OCI-LY7 (cell line): ENCODE measurements at regions not wholly inside any gene's neighbourhood (a gene's known extent, or its start where the extent isn't known, plus 50 kb on each side); places are given as distances from the start of the nearest gene placed in this dataset.

Experiments
- BruUV-seq: library from RNA; stranded (reverse); fragments of 400-500 nt; replicated peaks from 2 replicates; lab custom pipeline; 2021; lab: Mats Ljungman, UMichigan
- CTCF ChIA-PET: fragments of 300-600 bp; sonication (Branson Sonifier 250); formaldehyde crosslinking; loops from one replicate; lab custom pipeline; 2022; ENCODE audit warnings: antibody characterized with exemption; ENCODE audit not compliant: unreplicated experiment; lab: Charles Lee
- POLR2A ChIA-PET: fragments of 300-600 bp; sonication (Branson Sonifier 250); formaldehyde crosslinking; loops from one replicate; lab custom pipeline; 2022; ENCODE audit warnings: antibody characterized with exemption; lab: Charles Lee
- DNase-seq: peaks from one replicate; pipeline ENCODE4 v3.0.0-alpha.2; 2015; ENCODE audit warnings: low spot score
- H2AFZ ChIP-seq: fragments of 200-600 bp; sonication (generic), shearing (Covaris generic); 2 replicates; pipeline ENCODE4 v1.6.1; 2014; ENCODE audit warnings: mild to moderate bottlenecking, antibody characterized with exemption, low read length, moderate library complexity
- H3K27ac ChIP-seq: fragments of 200-600 bp; sonication (generic); 2 replicates; pipeline ENCODE4 v1.5.1; 2014; ENCODE audit warnings: mixed run types, low read depth, mild to moderate bottlenecking, moderate library complexity, low read length, inconsistent platforms; ENCODE audit not compliant: poor library complexity, severe bottlenecking
- H3K36me3 ChIP-seq: fragments of 200-600 bp; sonication (generic); 2 replicates; pipeline ENCODE4 v1.6.1; 2014; ENCODE audit warnings: mild to moderate bottlenecking, antibody characterized with exemption, low read length, moderate library complexity, mixed read lengths; ENCODE audit not compliant: insufficient read depth
- H3K4me1 ChIP-seq: fragments of 200-600 bp; sonication (generic); 2 replicates; pipeline ENCODE4 v1.5.1; 2014; ENCODE audit warnings: mild to moderate bottlenecking, low read length; ENCODE audit not compliant: insufficient read depth, poor library complexity, severe bottlenecking
- H3K4me2 ChIP-seq: fragments of 200-600 bp; sonication (generic); 2 replicates; pipeline ENCODE4 v1.6.1; 2014; ENCODE audit warnings: mild to moderate bottlenecking, low read length
- H3K4me3 ChIP-seq: fragments of 200-600 bp; sonication (generic); 2 replicates; pipeline ENCODE4 v1.5.1; 2014; ENCODE audit warnings: mild to moderate bottlenecking, low read depth, low read length; ENCODE audit not compliant: poor library complexity, severe bottlenecking
- H3K79me2 ChIP-seq: fragments of 200-600 bp; sonication (generic); 2 replicates; pipeline ENCODE4 v1.6.1; 2016; ENCODE audit warnings: low read depth, mild to moderate bottlenecking, low read length, moderate library complexity, mixed read lengths; ENCODE audit not compliant: insufficient read depth
- H3K9me2 ChIP-seq: fragments of 200-600 bp; sonication (generic); 2 replicates; pipeline ENCODE4 v1.6.1; 2016; ENCODE audit warnings: mild to moderate bottlenecking, low read length, mixed read lengths; ENCODE audit not compliant: insufficient read depth
- H3K9me3 ChIP-seq: fragments of 200-600 bp; sonication (generic); 2 replicates; pipeline ENCODE4 v1.6.1; 2014; ENCODE audit warnings: mild to moderate bottlenecking, mixed run types, low read length, mixed read lengths
- H4K20me1 ChIP-seq: fragments of 200-600 bp; sonication (generic); 2 replicates; pipeline ENCODE4 v1.6.1; 2014; ENCODE audit warnings: mild to moderate bottlenecking, antibody characterized with exemption, low read length, moderate library complexity, mixed read lengths; ENCODE audit not compliant: insufficient read depth
- EZH2phosphoT487 ChIP-seq: fragments of 200-600 bp; sonication (generic); IDR thresholded peaks from 2 replicates; pipeline ENCODE4 v1.6.1; 2018; ENCODE audit warnings: low read depth, borderline replicate concordance, mild to moderate bottlenecking, mixed run types, antibody characterized with exemption, low read length, moderate library complexity, mixed read lengths
- intact Hi-C: fragments of 100-400 bp; cut with micrococcal nuclease; formaldehyde crosslinking; loops from one replicate; pipeline ENCODE4 v1.10.0; 2022; ENCODE audit not compliant: unreplicated experiment
- TF ChIP-seq, protein P1 (sequence below): fragments of 200-600 bp; sonication (generic); conservative IDR thresholded peaks from 2 replicates; pipeline ENCODE4 v1.5.1; 2014; ENCODE audit warnings: mild to moderate bottlenecking, antibody characterized with exemption, low read length, moderate library complexity, mixed read lengths

DNA sequence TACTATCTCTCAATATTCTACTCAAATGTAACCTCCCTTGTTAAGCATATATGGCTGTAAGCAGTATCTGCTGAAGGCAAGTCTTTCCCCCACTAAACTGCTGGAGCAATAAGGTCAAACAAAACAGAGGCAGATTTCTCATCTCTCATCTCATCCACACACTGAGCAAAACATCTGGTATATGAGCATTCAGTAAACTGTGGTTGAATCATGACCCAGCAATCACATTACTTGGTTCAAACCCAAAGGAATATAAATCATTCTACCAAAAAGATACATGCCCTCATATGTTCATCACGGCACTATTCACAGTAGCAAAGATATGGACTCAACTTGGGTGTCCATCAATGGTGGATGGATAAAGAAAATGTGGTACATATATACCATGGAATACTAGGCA is 344.4 kb downstream of the SUCLA2 start:
- H2AFZ ChIP-seq = no peak overlapping the region
- intact Hi-C loops = no loop called here
- no peaks in the 10 kb centered on the region for H4K20me1 ChIP-seq
- CTCF ChIA-PET = no interaction called here
- no peaks in the 10 kb centered on the region for H3K9me2 ChIP-seq
- H3K9me3 ChIP-seq = no peaks in the 10 kb centered on the region
- H3K79me2 ChIP-seq = no peaks in the 10 kb centered on the region
- H3K36me3 ChIP-seq = no peaks in the 10 kb centered on the region
- no peak for TF ChIP-seq EZH2phosphoT487
- TF ChIP-seq, protein P1, sequence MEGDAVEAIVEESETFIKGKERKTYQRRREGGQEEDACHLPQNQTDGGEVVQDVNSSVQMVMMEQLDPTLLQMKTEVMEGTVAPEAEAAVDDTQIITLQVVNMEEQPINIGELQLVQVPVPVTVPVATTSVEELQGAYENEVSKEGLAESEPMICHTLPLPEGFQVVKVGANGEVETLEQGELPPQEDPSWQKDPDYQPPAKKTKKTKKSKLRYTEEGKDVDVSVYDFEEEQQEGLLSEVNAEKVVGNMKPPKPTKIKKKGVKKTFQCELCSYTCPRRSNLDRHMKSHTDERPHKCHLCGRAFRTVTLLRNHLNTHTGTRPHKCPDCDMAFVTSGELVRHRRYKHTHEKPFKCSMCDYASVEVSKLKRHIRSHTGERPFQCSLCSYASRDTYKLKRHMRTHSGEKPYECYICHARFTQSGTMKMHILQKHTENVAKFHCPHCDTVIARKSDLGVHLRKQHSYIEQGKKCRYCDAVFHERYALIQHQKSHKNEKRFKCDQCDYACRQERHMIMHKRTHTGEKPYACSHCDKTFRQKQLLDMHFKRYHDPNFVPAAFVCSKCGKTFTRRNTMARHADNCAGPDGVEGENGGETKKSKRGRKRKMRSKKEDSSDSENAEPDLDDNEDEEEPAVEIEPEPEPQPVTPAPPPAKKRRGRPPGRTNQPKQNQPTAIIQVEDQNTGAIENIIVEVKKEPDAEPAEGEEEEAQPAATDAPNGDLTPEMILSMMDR = no peak
- no peaks in the 10 kb centered on the region for H3K4me1 ChIP-seq
- no peak overlapping the region for H3K4me2 ChIP-seq
- H3K27ac ChIP-seq = no peak overlapping the region
- no peak for DNase-seq
- no peak overlapping the region for H3K4me3 ChIP-seq
- POLR2A ChIA-PET = no interaction called here
- BruUV-seq = no TSS peak

DNA sequence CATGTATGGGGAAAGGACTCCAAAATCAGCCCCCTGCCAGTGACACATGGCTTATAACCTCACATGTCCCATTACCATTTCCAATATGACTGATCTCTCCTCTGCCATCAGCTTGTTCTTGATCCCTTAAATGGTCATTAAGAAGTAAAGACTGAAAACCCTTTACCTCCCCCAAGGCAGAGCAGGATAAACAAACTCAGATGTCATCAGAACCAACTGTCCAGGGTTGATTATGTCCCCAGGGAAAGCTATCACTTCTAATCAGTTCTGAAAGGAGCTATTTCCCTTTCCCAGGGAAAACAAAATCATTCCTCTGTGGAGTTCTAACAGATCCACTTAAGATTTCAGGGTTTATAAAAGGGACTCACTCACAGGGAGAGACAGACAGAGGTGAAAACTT is 350.9 kb downstream of the SUCLA2 start:
- no peaks in the 10 kb centered on the region for H3K79me2 ChIP-seq
- no peaks in the 10 kb centered on the region for H3K9me2 ChIP-seq
- CTCF ChIA-PET = no interaction called here
- no peaks in the 10 kb centered on the region for H3K36me3 ChIP-seq
- no peak overlapping the region for H2AFZ ChIP-seq
- TF ChIP-seq, protein P1 = no peak
- no peak for TF ChIP-seq EZH2phosphoT487
- H3K9me3 ChIP-seq = no peaks in the 10 kb centered on the region
- H3K4me1 ChIP-seq = no peaks in the 10 kb centered on the region
- POLR2A ChIA-PET = interaction anchor here (0.5 kb wide), 1 partner anchor 14 kb away, joined by 4 read pairs; no protein-coding TSS in a partner anchor
- H4K20me1 ChIP-seq = no peaks in the 10 kb centered on the region
- no peak overlapping the region for H3K4me3 ChIP-seq
- H3K27ac ChIP-seq = no peak overlapping the region
- intact Hi-C loops = no loop called here
- DNase-seq = no peak
- BruUV-seq = no TSS peak
- H3K4me2 ChIP-seq = no peak overlapping the region

DNA sequence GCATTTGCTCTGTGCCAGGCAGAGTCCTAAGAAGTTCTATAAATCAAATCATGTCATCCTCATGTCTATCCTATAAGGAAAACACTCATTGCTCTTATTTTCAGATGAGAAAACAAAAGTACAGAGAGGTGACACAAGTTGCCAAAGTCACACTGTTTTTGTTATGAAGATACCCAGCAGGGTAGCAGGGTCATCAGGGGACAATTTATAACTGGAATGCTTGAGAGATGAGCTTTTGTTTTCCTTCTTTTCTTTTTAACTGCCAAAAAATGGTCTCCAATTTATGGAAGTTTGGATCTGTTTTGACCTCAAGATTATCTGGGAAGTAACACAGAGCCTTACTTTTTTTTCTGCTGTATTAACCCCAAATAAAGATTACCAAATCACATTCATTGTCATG is 354.1 kb downstream of the SUCLA2 start:
- no peak overlapping the region for H2AFZ ChIP-seq
- H3K27ac ChIP-seq = no peak overlapping the region
- H3K4me2 ChIP-seq = no peak overlapping the region
- H3K36me3 ChIP-seq = no peaks in the 10 kb centered on the region
- no peaks in the 10 kb centered on the region for H4K20me1 ChIP-seq
- no peak for DNase-seq
- POLR2A ChIA-PET = interaction anchor here (0.7 to 1.1 kb wide), 2 partner anchors 33 to 245 kb away, joined by 3 read pairs; no protein-coding TSS in a partner anchor
- no peaks in the 10 kb centered on the region for H3K9me2 ChIP-seq
- no TSS peak for BruUV-seq
- H3K4me1 ChIP-seq = no peaks in the 10 kb centered on the region
- H3K79me2 ChIP-seq = no peaks in the 10 kb centered on the region
- no peaks in the 10 kb centered on the region for H3K9me3 ChIP-seq
- intact Hi-C loops = no loop called here
- H3K4me3 ChIP-seq = no peak overlapping the region
- CTCF ChIA-PET = no interaction called here
- no peak for TF ChIP-seq EZH2phosphoT487
- TF ChIP-seq, protein P1 = no peak
